ENCODE measurements at regions not wholly inside any gene's neighbourhood (a gene's known extent, or its start where the extent isn't known, plus 50 kb on each side); places are given as distances from the start of the nearest gene placed in this dataset.
"Not testable (repeated sequence)": the region's sequence is repeated elsewhere in the genome, so short reads cannot be mapped to it uniquely, and the experiment has no call there.

- no peak for DNase-seq (ENCODE audit: low spot score)
Observed at GRCh38 chr11:34794696-34795095, 121.5 kb downstream of the APIP start.

GRCh38 chr11:34793666-34794065, 122.5 kb downstream of the APIP start:
- DNase-seq (ENCODE audit: low spot score): no peak

- no peak for DNase-seq (ENCODE audit: low spot score)
Observed at GRCh38 chr11:34792814-34793258, 123.3 kb downstream of the APIP start.

GRCh38 chr11:34791780-34792542, 124.2 kb downstream of the APIP start:
- DNase-seq (ENCODE audit: low spot score): no peak

- DNase-seq (ENCODE audit: low spot score): no peak
Observed at GRCh38 chr11:34790620-34791019, 125.6 kb downstream of the APIP start.

GRCh38 chr11:34789196-34789834, 126.9 kb downstream of the APIP start:
- no peak for DNase-seq (ENCODE audit: low spot score)

GRCh38 chr11:34788642-34789041, 127.5 kb downstream of the APIP start:
- DNase-seq (ENCODE audit: low spot score): no peak

GRCh38 chr11:34787895-34788294, 128.3 kb downstream of the APIP start:
- DNase-seq (ENCODE audit: low spot score): no peak

GRCh38 chr11:34787348-34787747, 128.8 kb downstream of the APIP start:
- no peak for DNase-seq (ENCODE audit: low spot score)

GRCh38 chr11:34784318-34784841, 131.8 kb downstream of the APIP start:
- no peak for DNase-seq (ENCODE audit: low spot score)

- DNase-seq (ENCODE audit: low spot score): no peak
Observed at GRCh38 chr11:34783816-34784317, 132.3 kb downstream of the APIP start.

- DNase-seq (ENCODE audit: low spot score): not testable (repeated sequence)
Observed at GRCh38 chr11:34781826-34782225, 134.4 kb downstream of the APIP start.

- no peak for DNase-seq (ENCODE audit: low spot score)
Observed at GRCh38 chr11:34775417-34775888, 140.7 kb downstream of the APIP start.

GRCh38 chr11:34774604-34775003, 141.6 kb downstream of the APIP start:
- no peak for DNase-seq (ENCODE audit: low spot score)

- peak; percentile 51 for DNase-seq (ENCODE audit: low spot score)
Observed at GRCh38 chr11:34773826-34774225, 142.4 kb downstream of the APIP start.

GRCh38 chr11:34773211-34773610, 143.0 kb downstream of the APIP start:
- DNase-seq (ENCODE audit: low spot score): no peak

- DNase-seq (ENCODE audit: low spot score): no peak
Observed at GRCh38 chr11:34770111-34770510, 146.1 kb downstream of the APIP start.

- DNase-seq (ENCODE audit: low spot score): no peak
Observed at GRCh38 chr11:34769224-34769623, 147.0 kb downstream of the APIP start.

GRCh38 chr11:34762625-34763024, 141.7 kb downstream of the EHF start:
- DNase-seq (ENCODE audit: low spot score): not testable (repeated sequence)

- DNase-seq (ENCODE audit: low spot score): no peak
Observed at GRCh38 chr11:34758262-34758661, 137.4 kb downstream of the EHF start.

- no peak for DNase-seq (ENCODE audit: low spot score)
Observed at GRCh38 chr11:34757026-34757451, 136.1 kb downstream of the EHF start.

- no peak for DNase-seq (ENCODE audit: low spot score)
Observed at GRCh38 chr11:34756591-34756990, 135.7 kb downstream of the EHF start.

GRCh38 chr11:34755671-34756070, 134.8 kb downstream of the EHF start:
- DNase-seq (ENCODE audit: low spot score): no peak

Measured in AG08396 (cell line).